Upper lobe of right lung (tissue), 1 donor: ENCODE measurements at regions not wholly inside any gene's neighbourhood (a gene's known extent, or its start where the extent isn't known, plus 50 kb on each side); places are given as distances from the start of the nearest gene placed in this dataset.
A peak's percentile ranks its signal among the peaks of the same experiment; 100 is the strongest.

Source experiments
- ATAC-seq: fragments of 200-7000 bp; cut with Tn5 transposase; one replicate; pipeline ENCODE4 v1.9.1; 2020; ENCODE audit warnings: mild to moderate bottlenecking, moderate library complexity
- DNase-seq: peaks from one replicate; pipeline ENCODE4 v3.0.0-alpha.2; 2020
- H3K27ac ChIP-seq: fragments of 200-600 bp; one replicate; pipeline ENCODE4 v1.8.0; 2022
- H3K27me3 ChIP-seq: fragments of 200-600 bp; one replicate; pipeline ENCODE4 v1.8.0; 2022; ENCODE audit warnings: mild to moderate bottlenecking
- H3K36me3 ChIP-seq: fragments of 200-600 bp; one replicate; pipeline ENCODE4 v1.8.0; 2022
- H3K4me1 ChIP-seq: fragments of 200-600 bp; one replicate; pipeline ENCODE4 v1.8.0; 2022
- H3K4me3 ChIP-seq: fragments of 200-600 bp; one replicate; pipeline ENCODE4 v1.8.0; 2022; ENCODE audit warnings: mild to moderate bottlenecking
- H3K9me3 ChIP-seq: fragments of 200-600 bp; one replicate; pipeline ENCODE4 v1.8.0; 2022
- intact Hi-C: fragments of 100-400 bp; cut with DNase I; formaldehyde crosslinking; loops from one replicate; pipeline ENCODE4 v1.11.0; 2022
- TF ChIP-seq, protein P1 (sequence below): fragments of 200-600 bp; IDR thresholded peaks from one replicate; pipeline ENCODE4 v1.8.0; 2022; ENCODE audit warnings: antibody characterized with exemption
- donor health status: DM: no; HTN: yes; CAD: no; lungs with severe emphysema.

DNA sequence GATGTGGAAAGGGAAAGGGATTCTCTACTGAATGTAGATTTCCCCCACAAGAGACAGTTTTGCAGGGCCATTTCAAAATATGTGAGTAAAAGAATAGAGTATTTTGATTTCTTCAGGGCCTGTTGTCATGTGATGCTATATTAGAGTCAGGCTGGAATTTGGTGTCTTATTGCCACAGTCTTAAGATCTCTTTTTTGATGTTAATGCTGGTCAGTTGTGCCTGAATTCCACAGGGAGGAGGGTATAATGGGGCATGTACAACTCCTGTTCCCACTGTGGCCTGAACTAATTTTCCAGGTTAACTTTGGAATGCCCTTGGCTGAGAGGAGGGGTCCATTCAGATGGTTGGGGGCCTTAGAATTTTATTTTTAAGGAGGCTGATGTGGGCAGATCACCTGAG, 111.0 kb upstream of the MAX start:
- intact Hi-C loops = no loop called here
- no peaks in the 10 kb centered on the region for H3K36me3 ChIP-seq
- TF ChIP-seq, protein P1, sequence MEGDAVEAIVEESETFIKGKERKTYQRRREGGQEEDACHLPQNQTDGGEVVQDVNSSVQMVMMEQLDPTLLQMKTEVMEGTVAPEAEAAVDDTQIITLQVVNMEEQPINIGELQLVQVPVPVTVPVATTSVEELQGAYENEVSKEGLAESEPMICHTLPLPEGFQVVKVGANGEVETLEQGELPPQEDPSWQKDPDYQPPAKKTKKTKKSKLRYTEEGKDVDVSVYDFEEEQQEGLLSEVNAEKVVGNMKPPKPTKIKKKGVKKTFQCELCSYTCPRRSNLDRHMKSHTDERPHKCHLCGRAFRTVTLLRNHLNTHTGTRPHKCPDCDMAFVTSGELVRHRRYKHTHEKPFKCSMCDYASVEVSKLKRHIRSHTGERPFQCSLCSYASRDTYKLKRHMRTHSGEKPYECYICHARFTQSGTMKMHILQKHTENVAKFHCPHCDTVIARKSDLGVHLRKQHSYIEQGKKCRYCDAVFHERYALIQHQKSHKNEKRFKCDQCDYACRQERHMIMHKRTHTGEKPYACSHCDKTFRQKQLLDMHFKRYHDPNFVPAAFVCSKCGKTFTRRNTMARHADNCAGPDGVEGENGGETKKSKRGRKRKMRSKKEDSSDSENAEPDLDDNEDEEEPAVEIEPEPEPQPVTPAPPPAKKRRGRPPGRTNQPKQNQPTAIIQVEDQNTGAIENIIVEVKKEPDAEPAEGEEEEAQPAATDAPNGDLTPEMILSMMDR = no peak
- no peak for ATAC-seq
- no peak for DNase-seq
- no peak overlapping the region for H3K27ac ChIP-seq
- no peaks in the 10 kb centered on the region for H3K9me3 ChIP-seq
- H3K4me1 ChIP-seq = peaks cover 12% of the 10 kb centered on the region
- no peaks in the 10 kb centered on the region for H3K27me3 ChIP-seq
- H3K4me3 ChIP-seq = no peak overlapping the region

DNA sequence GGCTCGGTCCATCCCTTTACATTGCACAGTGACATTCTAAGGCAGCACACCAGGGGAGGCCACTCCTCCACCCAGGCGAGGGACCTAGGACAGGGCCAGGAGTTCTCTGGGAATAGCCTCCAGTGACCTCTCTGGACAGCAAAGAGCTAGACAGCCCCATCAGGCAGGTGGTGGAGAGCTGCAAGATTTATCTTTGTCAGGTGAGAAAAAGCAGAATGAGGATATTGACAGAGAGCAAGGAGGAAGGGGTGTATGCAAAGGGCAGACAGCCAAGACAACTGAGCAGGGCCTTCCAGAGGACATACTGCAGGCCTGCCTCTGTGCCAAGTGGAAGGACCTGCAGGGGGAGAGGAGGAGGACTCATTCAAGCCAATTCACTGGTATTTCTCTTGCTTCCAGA, 112.4 kb upstream of the MAX start:
- Histone ChIP-seq H3K27me3 (no peaks in the 10 kb centered on the region), H3K27ac (no peak overlapping the region), H3K36me3 (no peaks in the 10 kb centered on the region), H3K9me3 (no peaks in the 10 kb centered on the region), H3K4me1 (peaks cover 12% of the 10 kb centered on the region), H3K4me3 (no peak overlapping the region)
- TF ChIP-seq, protein P1 = no peak
- peak; percentile 21 for ATAC-seq
- no peak for DNase-seq
- intact Hi-C loops = no loop called here

DNA sequence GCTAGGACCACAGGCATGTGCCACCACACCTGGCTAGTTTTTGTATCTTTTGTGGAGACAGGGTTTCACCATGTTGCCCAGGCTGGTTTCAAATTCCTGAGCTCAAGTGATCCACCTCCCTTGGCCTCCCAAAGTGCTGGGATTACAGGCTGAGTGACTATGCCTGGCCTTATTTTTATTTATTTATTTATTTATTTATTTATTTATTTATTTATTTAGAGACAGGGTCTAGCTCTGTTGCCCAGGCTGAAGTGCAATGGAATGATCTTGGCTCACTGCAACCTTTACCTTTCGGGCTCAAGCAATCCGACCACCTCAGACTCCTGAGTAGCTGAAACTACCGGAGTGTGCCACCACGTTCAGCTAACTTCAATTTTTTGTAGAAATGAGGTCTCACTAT, 117.0 kb upstream of the MAX start:
- Histone ChIP-seq H3K4me1 (peaks cover 7% of the 10 kb centered on the region), H3K9me3 (no peaks in the 10 kb centered on the region), H3K27ac (no peak overlapping the region), H3K36me3 (no peaks in the 10 kb centered on the region), H3K4me3 (no peak overlapping the region), H3K27me3 (no peaks in the 10 kb centered on the region)
- no peak for ATAC-seq
- intact Hi-C loops = no loop called here
- DNase-seq = no peak
- TF ChIP-seq, protein P1 = no peak

DNA sequence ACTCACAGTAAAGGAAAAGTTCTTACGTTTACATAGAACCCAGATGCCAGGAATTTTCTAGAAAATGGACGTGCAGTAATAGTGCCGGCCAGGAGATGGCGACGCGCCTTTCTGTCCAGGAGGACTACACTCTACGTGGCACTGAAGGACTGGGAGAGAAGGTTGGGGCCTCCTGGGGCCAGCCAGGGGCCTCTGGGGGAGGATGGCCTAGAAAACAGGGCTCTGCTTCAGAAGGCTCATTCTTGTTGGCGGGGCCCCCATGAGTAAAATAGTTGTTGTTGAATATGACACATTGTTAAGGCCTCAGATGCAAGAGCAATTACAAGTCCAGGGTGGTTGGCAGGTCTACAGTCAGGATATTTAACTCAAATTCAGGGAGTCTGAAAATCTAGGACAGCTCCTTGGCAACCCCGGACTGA, 120.1 kb upstream of the MAX start:
- H3K4me3 ChIP-seq = no peak overlapping the region
- DNase-seq (peak; percentile 73), ATAC-seq (peak; percentile 92)
- H3K27ac ChIP-seq = no peak overlapping the region
- TF ChIP-seq, protein P1 = peak; percentile 88
- H3K4me1 ChIP-seq = peaks cover 27% of the 10 kb centered on the region
- H3K27me3 ChIP-seq = no peaks in the 10 kb centered on the region
- intact Hi-C loops = no loop called here
- H3K36me3 ChIP-seq = no peaks in the 10 kb centered on the region
- no peaks in the 10 kb centered on the region for H3K9me3 ChIP-seq

DNA sequence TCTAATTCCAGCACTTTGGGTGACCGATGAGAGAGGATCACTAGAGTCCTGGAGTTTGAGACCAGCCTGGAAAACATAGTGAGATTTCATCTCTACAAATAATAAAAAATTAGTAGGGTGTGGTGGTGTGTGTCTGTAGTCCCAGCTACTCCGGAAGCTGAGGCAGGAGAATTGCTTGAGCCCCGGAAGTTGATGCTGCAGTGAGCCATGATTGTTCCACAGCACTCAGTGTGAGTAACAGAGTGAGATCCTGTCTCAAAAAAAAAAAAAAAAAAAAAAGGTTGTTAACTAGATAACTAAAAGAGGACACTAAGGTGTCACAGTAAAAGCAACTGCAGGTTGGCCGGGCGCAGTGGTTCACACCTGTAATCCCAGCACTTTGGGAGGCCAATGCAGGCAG, 121.3 kb upstream of the MAX start:
- Histone ChIP-seq H3K4me1 (peaks cover 27% of the 10 kb centered on the region), H3K4me3 (no peak overlapping the region), H3K9me3 (no peaks in the 10 kb centered on the region), H3K27ac (no peak overlapping the region), H3K36me3 (no peaks in the 10 kb centered on the region), H3K27me3 (no peaks in the 10 kb centered on the region)
- no peak for DNase-seq
- TF ChIP-seq, protein P1 = no peak
- intact Hi-C loops = no loop called here
- no peak for ATAC-seq

DNA sequence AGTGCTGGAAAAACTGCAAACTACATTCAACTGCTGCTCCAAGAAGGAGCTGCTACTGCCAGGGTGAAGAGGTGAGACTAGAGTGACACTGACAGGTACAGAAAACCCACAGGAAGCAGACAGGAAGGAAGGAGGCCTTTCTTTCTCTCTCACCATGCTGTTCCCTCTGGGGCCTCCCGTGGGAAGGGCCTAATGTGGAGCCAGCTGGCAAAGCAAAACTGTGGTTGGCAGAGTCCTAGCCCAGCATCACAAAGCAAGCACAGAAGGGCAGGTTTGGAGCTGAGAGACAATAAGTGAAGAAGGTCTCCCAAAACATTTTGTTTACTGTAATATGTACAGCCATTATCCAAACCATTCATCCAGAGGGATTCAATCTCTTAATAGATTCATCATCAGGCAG, 122.5 kb upstream of the MAX start:
- Histone ChIP-seq H3K27me3 (no peaks in the 10 kb centered on the region), H3K4me1 (peaks cover 37% of the 10 kb centered on the region), H3K36me3 (no peaks in the 10 kb centered on the region), H3K9me3 (no peaks in the 10 kb centered on the region), H3K27ac (no peak overlapping the region), H3K4me3 (no peak overlapping the region)
- intact Hi-C loops = no loop called here
- DNase-seq (no peak), ATAC-seq (no peak)
- TF ChIP-seq, protein P1 = no peak
